ENCODE measurements at regions not wholly inside any gene's neighbourhood (a gene's known extent, or its start where the extent isn't known, plus 50 kb on each side); places are given as distances from the start of the nearest gene placed in this dataset.

GRCh38 chr7:41134300-41135255 lies 568.3 kb downstream of the INHBA start:
- TF ChIP-seq, protein P1, sequence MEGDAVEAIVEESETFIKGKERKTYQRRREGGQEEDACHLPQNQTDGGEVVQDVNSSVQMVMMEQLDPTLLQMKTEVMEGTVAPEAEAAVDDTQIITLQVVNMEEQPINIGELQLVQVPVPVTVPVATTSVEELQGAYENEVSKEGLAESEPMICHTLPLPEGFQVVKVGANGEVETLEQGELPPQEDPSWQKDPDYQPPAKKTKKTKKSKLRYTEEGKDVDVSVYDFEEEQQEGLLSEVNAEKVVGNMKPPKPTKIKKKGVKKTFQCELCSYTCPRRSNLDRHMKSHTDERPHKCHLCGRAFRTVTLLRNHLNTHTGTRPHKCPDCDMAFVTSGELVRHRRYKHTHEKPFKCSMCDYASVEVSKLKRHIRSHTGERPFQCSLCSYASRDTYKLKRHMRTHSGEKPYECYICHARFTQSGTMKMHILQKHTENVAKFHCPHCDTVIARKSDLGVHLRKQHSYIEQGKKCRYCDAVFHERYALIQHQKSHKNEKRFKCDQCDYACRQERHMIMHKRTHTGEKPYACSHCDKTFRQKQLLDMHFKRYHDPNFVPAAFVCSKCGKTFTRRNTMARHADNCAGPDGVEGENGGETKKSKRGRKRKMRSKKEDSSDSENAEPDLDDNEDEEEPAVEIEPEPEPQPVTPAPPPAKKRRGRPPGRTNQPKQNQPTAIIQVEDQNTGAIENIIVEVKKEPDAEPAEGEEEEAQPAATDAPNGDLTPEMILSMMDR (conservative IDR thresholded peaks at IDR 0.05; ENCODE audit: low read depth in 2 of 2), result no peak
- no peak for TF ChIP-seq NANOG (IDR thresholded peaks at IDR 0.05; ENCODE audit: borderline replicate concordance)
- TF ChIP-seq POLR2AphosphoS5 (IDR thresholded peaks at IDR 0.05; ENCODE audit: low read depth), result no peak

All from GM23338 (cell line).